ENCODE measurements at regions not wholly inside any gene's neighbourhood (a gene's known extent, or its start where the extent isn't known, plus 50 kb on each side); places are given as distances from the start of the nearest gene placed in this dataset.

GRCh38 chr6:164579035-164579434 is 730.4 kb downstream of the C6orf118 start:
- TF ChIP-seq, protein P1, sequence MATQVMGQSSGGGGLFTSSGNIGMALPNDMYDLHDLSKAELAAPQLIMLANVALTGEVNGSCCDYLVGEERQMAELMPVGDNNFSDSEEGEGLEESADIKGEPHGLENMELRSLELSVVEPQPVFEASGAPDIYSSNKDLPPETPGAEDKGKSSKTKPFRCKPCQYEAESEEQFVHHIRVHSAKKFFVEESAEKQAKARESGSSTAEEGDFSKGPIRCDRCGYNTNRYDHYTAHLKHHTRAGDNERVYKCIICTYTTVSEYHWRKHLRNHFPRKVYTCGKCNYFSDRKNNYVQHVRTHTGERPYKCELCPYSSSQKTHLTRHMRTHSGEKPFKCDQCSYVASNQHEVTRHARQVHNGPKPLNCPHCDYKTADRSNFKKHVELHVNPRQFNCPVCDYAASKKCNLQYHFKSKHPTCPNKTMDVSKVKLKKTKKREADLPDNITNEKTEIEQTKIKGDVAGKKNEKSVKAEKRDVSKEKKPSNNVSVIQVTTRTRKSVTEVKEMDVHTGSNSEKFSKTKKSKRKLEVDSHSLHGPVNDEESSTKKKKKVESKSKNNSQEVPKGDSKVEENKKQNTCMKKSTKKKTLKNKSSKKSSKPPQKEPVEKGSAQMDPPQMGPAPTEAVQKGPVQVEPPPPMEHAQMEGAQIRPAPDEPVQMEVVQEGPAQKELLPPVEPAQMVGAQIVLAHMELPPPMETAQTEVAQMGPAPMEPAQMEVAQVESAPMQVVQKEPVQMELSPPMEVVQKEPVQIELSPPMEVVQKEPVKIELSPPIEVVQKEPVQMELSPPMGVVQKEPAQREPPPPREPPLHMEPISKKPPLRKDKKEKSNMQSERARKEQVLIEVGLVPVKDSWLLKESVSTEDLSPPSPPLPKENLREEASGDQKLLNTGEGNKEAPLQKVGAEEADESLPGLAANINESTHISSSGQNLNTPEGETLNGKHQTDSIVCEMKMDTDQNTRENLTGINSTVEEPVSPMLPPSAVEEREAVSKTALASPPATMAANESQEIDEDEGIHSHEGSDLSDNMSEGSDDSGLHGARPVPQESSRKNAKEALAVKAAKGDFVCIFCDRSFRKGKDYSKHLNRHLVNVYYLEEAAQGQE (IDR thresholded peaks at IDR 0.05; ENCODE audit: borderline replicate concordance) = no peak
- no peak for TF ChIP-seq CTCF (IDR thresholded peaks at IDR 0.05; ENCODE audit: poor library complexity, severe bottlenecking)
- no peak for TF ChIP-seq EP300 (conservative IDR thresholded peaks at IDR 0.05; ENCODE audit: poor library complexity, severe bottlenecking)
- no peak for TF ChIP-seq EZH2 (IDR thresholded peaks at IDR 0.05; ENCODE audit: borderline replicate concordance, insufficient read depth, low read length, poor library complexity, severe bottlenecking)
- no peak for TF ChIP-seq MXI1 (conservative IDR thresholded peaks at IDR 0.05; ENCODE audit: poor library complexity, severe bottlenecking)
- TF ChIP-seq RAD21 (conservative IDR thresholded peaks at IDR 0.05) = no peak

All from neural cell (in vitro differentiated cells).